HEK293 (cell line): ENCODE measurements at regions not wholly inside any gene's neighbourhood (a gene's known extent, or its start where the extent isn't known, plus 50 kb on each side); places are given as distances from the start of the nearest gene placed in this dataset.

ENCODE experiments used
- CTCF ChIA-PET: fragments of 350-600 bp; formaldehyde crosslinking; extraction: SDS; loops from one replicate; lab custom pipeline; 2021; ENCODE audit warnings: antibody characterized with exemption; lab: Yijun Ruan, JAX
- POLR2A ChIA-PET: fragments of 300-600 bp; formaldehyde crosslinking; extraction: SDS; loops from one replicate; lab custom pipeline; 2020; ENCODE audit warnings: antibody characterized with exemption, inconsistent platforms; lab: Yijun Ruan, JAX
- H3K27ac ChIP-seq: fragments of 200-500 bp; sonication (Bioruptor generic); 2 replicates; pipeline ENCODE4 v1.5.1; 2014; ENCODE audit warnings: low read depth, low read length, control low read depth, inconsistent platforms; ENCODE audit errors: extremely low read depth
- H3K36me3 ChIP-seq, 2 experiments: fragments of 200-500 bp in 1 of 2; sonication (Bioruptor generic) in 1 of 2; 1 replicate in 1 of 2; 2 replicates in 1 of 2; pipeline ENCODE4 v1.5.1; 2014 to 2017; ENCODE audit warnings: inconsistent platforms in 2 of 2, low read length in 2 of 2; ENCODE audit not compliant: control insufficient read depth in 2 of 2, insufficient read depth in 1 of 2
- H3K4me1 ChIP-seq: fragments of 200-500 bp; sonication (Bioruptor generic); 2 replicates; pipeline ENCODE4 v1.5.1; 2014; ENCODE audit warnings: mild to moderate bottlenecking, low read length, inconsistent platforms; ENCODE audit not compliant: control insufficient read depth, insufficient read depth
- H3K4me3 ChIP-seq: 2 replicates; pipeline ENCODE4 v1.5.1; 2011; ENCODE audit warnings: low read depth, mild to moderate bottlenecking, control low read depth, low read length, moderate library complexity
- H3K9me3 ChIP-seq: fragments of 200-500 bp; sonication (Bioruptor generic); 2 replicates; pipeline ENCODE4 v1.5.1; 2014; ENCODE audit warnings: low read depth, low read length, inconsistent platforms; ENCODE audit not compliant: control insufficient read depth, insufficient read depth
- ATF2 ChIP-seq: fragments of 450-650 bp; formaldehyde crosslinking; IDR thresholded peaks from 2 replicates; pipeline ENCODE4 v1.5.1; 2016; ENCODE audit warnings: missing biosample characterization, missing genetic modification characterization, low read depth
- BCL11B ChIP-seq: fragments of 450-650 bp; formaldehyde crosslinking; IDR thresholded peaks from 2 replicates; pipeline ENCODE4 v1.5.1; 2016; ENCODE audit warnings: low read depth, missing biosample characterization, missing genetic modification characterization
- GLI2 ChIP-seq: fragments of 450-650 bp; formaldehyde crosslinking; IDR thresholded peaks from 2 replicates; pipeline ENCODE4; 2017; ENCODE audit warnings: missing biosample characterization, missing genetic modification characterization, low read depth, borderline replicate concordance
- KLF17 ChIP-seq: fragments of 450-650 bp; formaldehyde crosslinking; IDR thresholded peaks from 2 replicates; pipeline ENCODE4 v1.5.1; 2016; ENCODE audit warnings: missing biosample characterization, missing genetic modification characterization
- KLF8 ChIP-seq: fragments of 450-650 bp; formaldehyde crosslinking; IDR thresholded peaks from 2 replicates; pipeline ENCODE4 v1.5.1; 2016; ENCODE audit warnings: missing biosample characterization, missing genetic modification characterization
- PRDM4 ChIP-seq: fragments of 450-650 bp; formaldehyde crosslinking; IDR thresholded peaks from 2 replicates; pipeline ENCODE4 v1.5.1; 2017; ENCODE audit warnings: missing biosample characterization, missing genetic modification characterization
- ZBTB26 ChIP-seq: fragments of 450-650 bp; formaldehyde crosslinking; optimal IDR thresholded peaks from 2 replicates; pipeline ENCODE3; 2016; ENCODE audit warnings: missing biosample characterization, mild to moderate bottlenecking, missing genetic modification characterization
- ZNF155 ChIP-seq: fragments of 450-650 bp; formaldehyde crosslinking; IDR thresholded peaks from 2 replicates; pipeline ENCODE4 v1.5.1; 2016; ENCODE audit warnings: missing biosample characterization, missing genetic modification characterization
- ZNF366 ChIP-seq: fragments of 450-650 bp; formaldehyde crosslinking; conservative IDR thresholded peaks from 2 replicates; pipeline ENCODE4 v1.5.1; 2016; ENCODE audit warnings: missing biosample characterization, missing genetic modification characterization
- ZNF398 ChIP-seq: fragments of 450-650 bp; formaldehyde crosslinking; IDR thresholded peaks from 2 replicates; pipeline ENCODE4 v1.5.1; 2017; ENCODE audit warnings: missing biosample characterization, missing genetic modification characterization
- ZNF600 ChIP-seq: fragments of 450-650 bp; formaldehyde crosslinking; IDR thresholded peaks from 2 replicates; pipeline ENCODE4 v1.5.1; 2016; ENCODE audit warnings: missing biosample characterization, missing genetic modification characterization
- ZNF610 ChIP-seq: fragments of 450-650 bp; formaldehyde crosslinking; IDR thresholded peaks from 2 replicates; pipeline ENCODE4 v1.5.1; 2016; ENCODE audit warnings: missing biosample characterization, missing genetic modification characterization, borderline replicate concordance
- ZNF791 ChIP-seq: fragments of 450-650 bp; formaldehyde crosslinking; IDR thresholded peaks from 2 replicates; pipeline ENCODE4 v1.5.1; 2016; ENCODE audit warnings: missing biosample characterization, missing genetic modification characterization
- ZSCAN30 ChIP-seq: fragments of 450-650 bp; IDR thresholded peaks from 2 replicates; pipeline ENCODE4 v1.5.1; 2018; ENCODE audit warnings: missing biosample characterization, mild to moderate bottlenecking, missing genetic modification characterization, moderate library complexity

GRCh38 chr3:43795491-43795890, 104.8 kb downstream of the ABHD5 start:
- Histone ChIP-seq H3K36me3 (no peaks in the 10 kb centered on the region), H3K27ac (no peak overlapping the region), H3K4me3 (no peak overlapping the region)
- CTCF ChIA-PET = no interaction called here
- TF ChIP-seq GLI2 (tag by site-specific recombination) (no peak), PRDM4 (no peak), ZNF610 (tag by site-specific recombination) (no peak), BCL11B (tag by site-specific recombination) (no peak), ATF2 (tag by site-specific recombination) (no peak), ZNF398 (tag by site-specific recombination) (no peak), ZNF600 (tag by site-specific recombination) (no peak), ZNF791 (tag by site-specific recombination) (no peak), ZSCAN30 (tag by site-specific recombination) (no peak), ZNF155 (tag by site-specific recombination) (no peak), ZNF366 (tag by site-specific recombination) (no peak), ZBTB26 (tag by site-specific recombination) (no peak)
- TF ChIP-seq, all 188 proteins: peak for 0
- H3K4me1 ChIP-seq = no peaks in the 10 kb centered on the region
- no peaks in the 10 kb centered on the region for H3K9me3 ChIP-seq
- POLR2A ChIA-PET = no interaction called here

GRCh38 chr3:43796041-43796596, 105.4 kb downstream of the ABHD5 start:
- Histone ChIP-seq H3K4me3 (no peak overlapping the region), H3K27ac (no peak overlapping the region), H3K9me3 (no peaks in the 10 kb centered on the region), H3K4me1 (no peaks in the 10 kb centered on the region), H3K36me3 (no peaks in the 10 kb centered on the region)
- CTCF ChIA-PET = no interaction called here
- POLR2A ChIA-PET = no interaction called here
- TF ChIP-seq KLF17 (tag by site-specific recombination) = no peak
- no peak for TF ChIP-seq KLF8 (tag by site-specific recombination)
